ENCODE measurements at regions not wholly inside any gene's neighbourhood (a gene's known extent, or its start where the extent isn't known, plus 50 kb on each side); places are given as distances from the start of the nearest gene placed in this dataset.
"Not testable (repeated sequence)": the region's sequence is repeated elsewhere in the genome, so short reads cannot be mapped to it uniquely, and the experiment has no call there.

DNA sequence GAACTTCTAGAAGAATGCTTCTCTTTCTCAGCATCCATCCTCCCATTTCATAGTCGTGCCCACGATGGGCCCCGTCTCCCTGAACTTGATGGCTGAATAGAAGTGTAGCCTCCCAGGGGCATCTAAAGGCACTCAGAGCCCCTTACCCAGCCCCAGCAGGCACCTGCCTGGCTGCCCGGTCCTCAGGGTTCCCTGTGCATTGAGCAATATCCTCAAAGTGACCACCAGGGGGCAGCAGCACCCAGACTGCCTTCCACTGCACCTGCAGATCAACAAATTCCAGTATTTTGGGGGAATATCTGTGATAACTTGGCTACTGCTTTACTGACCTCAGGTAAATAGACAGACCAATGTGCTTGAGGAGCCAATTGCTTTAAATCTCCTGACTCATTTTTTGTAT is 2707.9 kb upstream of the TPTE start:
- TF ChIP-seq, protein P1, sequence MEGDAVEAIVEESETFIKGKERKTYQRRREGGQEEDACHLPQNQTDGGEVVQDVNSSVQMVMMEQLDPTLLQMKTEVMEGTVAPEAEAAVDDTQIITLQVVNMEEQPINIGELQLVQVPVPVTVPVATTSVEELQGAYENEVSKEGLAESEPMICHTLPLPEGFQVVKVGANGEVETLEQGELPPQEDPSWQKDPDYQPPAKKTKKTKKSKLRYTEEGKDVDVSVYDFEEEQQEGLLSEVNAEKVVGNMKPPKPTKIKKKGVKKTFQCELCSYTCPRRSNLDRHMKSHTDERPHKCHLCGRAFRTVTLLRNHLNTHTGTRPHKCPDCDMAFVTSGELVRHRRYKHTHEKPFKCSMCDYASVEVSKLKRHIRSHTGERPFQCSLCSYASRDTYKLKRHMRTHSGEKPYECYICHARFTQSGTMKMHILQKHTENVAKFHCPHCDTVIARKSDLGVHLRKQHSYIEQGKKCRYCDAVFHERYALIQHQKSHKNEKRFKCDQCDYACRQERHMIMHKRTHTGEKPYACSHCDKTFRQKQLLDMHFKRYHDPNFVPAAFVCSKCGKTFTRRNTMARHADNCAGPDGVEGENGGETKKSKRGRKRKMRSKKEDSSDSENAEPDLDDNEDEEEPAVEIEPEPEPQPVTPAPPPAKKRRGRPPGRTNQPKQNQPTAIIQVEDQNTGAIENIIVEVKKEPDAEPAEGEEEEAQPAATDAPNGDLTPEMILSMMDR (conservative IDR thresholded peaks at IDR 0.05; ENCODE audit: low read length): not testable (repeated sequence)
- TF ChIP-seq EZH2phosphoT487 (IDR thresholded peaks at IDR 0.05; ENCODE audit: borderline replicate concordance, low read depth, low read length): not testable (repeated sequence)

Data from OCI-LY7 (cell line).